CD4-positive, alpha-beta T cell treated with Interleukin-10 for 1 hour (primary cell): ENCODE measurements at regions not wholly inside any gene's neighbourhood (a gene's known extent, or its start where the extent isn't known, plus 50 kb on each side); places are given as distances from the start of the nearest gene placed in this dataset.
A peak's percentile ranks its signal among the peaks of the same experiment; 100 is the strongest.
"Not testable (repeated sequence)": the region's sequence is repeated elsewhere in the genome, so short reads cannot be mapped to it uniquely, and the experiment has no call there.

ENCODE experiments used
- DNase-seq: peaks from one replicate; pipeline ENCODE4 v3.0.0-alpha.2; 2020

DNA sequence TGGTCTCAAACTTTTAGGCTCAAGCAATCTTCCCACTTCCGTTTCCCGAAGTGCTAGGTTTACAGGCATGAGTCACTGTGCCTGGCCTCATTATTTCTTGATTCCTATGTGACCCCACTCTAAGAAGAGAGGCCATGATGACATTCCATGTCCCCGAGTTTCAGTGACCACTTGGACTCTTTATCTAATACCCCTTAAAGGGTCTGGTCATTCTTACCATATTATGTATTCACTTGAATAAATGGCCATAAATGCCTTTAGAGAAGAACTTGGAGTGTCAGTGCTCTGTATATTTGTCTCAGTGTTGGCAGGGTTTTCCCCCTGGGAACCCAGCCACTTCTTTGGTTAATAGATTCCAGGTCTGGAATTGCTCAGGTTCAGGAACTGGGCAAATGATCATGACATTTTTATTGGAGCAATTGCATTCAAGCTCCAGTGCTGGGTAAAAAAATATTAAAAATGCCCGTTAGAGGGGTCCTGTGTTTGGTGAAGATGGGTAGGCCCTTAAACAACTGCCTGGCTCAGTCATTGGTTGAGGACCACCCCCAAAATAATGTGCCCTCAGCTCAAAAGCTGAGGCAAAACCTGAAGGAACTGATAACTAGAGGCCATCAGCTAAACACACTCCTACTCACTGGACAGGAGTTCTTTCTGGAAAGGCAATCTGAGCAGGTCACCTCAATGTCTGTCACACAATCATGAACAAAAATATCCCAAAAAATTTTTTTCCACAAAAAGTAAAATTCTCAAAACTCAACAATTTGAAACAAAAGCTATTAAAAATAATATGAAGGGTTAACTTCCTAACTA lies 186.6 kb upstream of the ZNF608 start:
- no peak for DNase-seq

DNA sequence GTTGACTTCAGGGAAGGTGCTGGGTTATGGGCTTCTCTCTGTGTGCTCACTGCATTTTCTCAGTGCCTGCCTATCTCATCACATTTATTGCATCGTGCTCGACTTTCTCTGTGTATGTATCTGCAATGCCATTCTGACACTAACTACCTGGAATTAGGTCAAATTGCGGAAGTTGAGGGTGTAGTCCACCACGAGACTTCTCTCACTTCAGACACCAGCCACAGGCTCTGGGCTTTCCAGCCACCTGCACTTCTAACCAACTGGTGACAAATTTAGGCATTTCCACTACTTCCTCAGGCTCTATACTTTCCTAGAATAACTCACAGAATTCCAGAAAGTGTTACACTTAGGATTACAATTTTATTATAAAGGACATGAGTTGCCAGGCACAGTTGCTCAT lies 188.6 kb upstream of the ZNF608 start:
- DNase-seq, result peak; percentile 19

DNA sequence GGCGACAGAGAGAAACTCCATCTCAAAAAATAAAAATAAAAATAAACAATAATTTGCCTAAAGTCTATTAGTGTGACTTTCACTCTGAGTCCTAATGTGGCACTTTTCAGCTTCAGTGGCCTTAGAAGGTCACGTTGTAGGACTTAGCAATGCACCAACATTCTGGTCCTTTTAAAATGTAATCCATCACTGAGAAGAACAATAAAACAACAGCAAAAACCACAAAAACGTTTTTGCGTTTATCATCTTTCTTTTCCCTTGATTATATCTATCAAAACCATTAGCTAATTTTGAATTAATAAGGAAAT lies 190.1 kb upstream of the ZNF608 start:
- DNase-seq, result no peak

DNA sequence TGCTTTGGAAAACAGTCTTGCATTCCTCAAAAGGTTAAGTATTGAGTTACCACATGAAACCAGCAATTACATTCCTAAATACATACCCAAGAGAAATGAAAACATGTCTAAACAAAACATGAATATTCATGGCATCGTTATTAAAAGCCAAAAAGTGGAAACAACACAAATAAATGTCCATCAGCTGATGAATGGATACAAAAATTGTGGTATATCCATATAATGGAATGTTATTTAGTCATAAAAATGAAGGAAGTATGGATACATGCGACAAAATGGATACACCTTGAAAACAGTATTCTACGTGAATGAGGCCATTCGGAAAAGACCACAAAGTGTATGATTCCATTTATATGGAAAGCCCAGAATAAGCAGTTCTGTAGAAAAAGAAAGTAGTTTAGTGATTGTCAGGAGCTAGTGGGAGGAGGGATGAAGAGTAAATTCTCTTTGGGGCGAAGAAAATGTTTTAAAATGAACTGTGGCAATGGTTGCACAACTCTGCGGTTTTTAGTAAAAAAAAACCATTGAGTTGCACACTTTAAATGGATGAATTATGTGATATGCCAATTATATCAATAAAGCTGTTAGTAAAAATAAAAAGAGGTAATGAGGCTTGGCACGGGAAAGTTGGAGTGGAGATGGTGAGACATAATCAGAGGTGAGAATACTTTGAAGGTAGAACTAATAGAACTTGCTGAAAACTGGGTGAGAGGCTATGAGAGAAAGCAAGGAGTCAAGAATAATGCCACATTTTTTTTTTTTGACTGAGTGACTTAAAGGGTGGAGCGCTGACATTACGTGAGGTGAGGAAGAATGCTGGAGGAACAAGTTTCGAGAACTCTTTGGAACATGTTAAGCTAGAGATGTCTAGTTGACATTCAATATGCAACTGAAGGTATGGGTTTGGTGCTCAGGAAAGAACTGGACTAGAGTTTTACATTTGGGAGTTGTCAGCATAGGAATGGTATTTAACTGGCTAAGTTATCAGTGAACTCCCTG lies 194.9 kb upstream of the ZNF608 start:
- no peak for DNase-seq

DNA sequence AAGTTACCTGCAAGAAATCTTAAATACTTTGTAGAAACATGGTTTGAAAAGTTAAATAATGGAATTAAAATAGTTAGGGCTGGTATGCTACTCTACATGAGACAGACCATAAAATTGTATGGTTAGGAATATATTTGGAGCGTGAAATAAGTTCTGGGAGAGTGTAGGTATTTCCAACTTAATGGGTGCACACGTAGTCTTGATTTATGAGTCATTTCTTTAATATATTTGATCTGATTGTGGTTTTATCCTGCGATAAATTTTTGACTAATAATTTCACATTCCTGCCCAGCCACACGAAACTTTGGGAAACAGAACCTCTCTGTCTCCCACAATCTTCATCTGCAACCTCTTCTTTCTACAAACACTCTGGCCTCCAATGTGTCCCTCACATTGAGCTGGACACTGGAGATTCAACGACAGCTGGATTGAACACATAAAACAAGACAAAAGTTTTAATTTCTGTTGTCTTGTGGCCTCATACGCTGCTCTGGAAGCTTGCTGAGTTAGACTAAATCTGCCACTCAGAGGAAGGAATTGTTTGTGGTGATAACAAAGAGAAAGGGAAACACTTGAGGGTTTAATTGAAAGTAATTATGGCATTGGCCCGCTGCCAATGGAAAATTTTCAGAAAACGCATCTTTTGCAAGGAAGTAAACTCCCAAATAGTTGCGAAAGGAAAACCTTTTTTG lies 201.8 kb upstream of the ZNF608 start:
- no peak for DNase-seq

DNA sequence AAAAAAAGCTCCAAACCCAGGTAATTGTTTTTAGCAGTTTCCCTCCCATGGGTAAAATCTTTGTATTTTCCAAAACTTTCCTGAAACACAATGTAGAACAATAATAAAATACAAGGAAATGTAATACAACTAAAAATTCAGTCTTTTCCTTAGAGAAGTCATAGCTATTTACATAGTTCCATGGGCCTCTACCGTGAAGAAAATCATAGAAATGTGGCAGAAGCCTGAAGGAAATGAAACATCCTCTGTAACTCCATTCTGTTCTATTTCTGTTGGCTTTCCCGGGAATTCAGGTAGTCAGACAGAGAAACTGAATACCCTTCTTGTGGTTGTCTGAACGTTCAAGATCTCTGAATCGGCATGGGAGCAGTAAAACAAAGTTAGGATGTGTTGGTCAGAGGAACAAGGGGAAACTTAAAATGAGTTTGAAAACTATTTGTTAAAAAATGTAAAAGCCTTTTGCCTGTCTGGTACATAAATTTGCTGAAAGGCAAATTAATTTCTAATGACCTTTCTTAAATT lies 202.4 kb upstream of the ZNF608 start:
- DNase-seq, result no peak

DNA sequence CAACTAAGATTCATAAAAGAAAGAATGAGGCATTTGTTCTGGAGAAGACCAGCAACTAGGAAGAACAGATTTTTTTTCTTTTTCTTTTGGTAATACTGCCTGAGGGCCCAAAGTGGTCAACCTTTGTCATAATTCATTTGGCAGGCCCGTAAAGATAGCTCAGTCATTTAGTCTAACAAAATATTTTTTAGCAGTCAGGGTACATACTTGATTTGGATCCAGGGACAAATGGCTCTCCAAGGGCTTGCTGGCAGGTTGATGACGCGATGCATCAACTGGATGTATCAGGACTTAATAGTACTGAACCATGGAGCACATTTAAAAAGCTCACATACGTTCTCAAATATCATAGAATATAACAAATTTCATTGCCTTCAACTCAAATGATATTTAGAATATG lies 203.4 kb upstream of the ZNF608 start:
- no peak for DNase-seq

DNA sequence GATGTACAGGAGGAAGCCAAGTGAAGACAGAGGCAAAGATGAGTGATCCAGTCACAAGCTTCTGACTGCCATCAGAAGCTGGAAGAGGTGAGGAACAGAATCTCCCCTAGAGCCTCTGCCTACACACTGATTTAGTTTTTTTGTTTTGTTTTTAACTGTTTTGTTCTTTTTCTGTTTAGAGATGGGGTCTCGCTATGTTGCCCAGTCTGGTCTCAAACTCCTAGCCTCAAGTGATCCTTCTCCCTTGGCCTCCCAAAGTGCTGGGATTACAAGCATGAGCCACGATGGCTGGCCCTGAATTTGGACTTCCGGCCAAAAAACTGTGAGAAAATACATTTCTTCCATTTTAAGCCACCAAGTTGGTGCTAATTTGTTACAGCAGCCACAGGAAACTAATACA lies 204.7 kb upstream of the ZNF608 start:
- DNase-seq, result no peak

DNA sequence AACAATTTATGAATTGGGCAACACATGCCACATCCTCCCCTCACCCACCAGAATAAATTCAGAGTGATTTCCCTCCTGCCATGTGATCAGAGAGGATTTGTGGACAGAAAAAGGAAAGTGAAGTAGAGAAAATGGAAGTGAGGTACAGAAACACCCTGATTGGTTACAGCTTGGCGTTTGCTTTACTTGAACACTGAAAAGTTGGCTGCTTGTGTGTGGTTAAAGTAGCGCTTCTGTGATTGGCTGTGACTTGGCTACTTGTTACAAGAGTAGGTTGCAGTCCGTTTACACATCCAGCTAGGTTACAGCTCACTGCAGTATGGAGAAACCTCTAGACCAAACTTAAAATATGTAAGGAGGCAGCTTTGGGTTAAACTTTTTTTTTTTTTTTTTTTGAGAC lies 205.2 kb upstream of the ZNF608 start:
- DNase-seq, result no peak

DNA sequence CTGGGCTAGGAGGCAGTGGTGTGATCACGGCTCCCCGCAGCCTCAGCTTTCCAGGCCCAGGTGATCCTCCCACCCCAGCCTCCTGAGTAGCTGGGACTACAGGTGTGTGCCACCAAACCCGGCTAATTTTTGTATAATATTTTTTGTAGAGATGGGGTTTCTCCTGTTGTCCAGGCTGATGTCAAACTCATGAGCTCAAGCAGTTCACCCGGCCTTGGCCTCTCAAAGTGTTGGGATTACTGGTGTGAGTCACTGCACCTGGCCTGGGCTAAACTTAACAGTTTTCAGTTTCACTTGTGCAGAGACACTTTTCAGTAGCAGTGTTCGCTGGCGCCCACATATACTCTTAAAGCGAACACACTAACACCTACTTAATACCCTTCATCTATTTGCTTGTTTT lies 205.6 kb upstream of the ZNF608 start:
- DNase-seq, result no peak

DNA sequence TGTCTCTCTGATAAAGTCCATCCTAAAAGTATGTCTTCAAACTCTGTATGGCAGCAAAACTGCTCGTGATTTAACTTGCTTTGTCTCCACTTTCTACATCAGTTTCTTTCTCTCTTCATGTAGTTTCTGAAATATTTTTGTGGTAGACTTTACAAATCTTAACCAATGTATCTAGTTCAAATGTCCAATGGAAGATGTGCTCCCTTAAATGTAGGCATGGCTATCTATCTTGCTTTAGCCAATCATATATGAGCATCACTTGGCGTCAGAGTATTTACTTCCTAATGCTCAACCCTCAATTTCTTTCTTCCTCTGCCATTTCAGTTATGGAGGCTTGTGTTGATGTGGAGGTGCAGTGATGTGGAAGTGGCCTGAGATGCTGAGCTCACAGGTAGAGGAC lies 206.1 kb upstream of the ZNF608 start:
- no peak for DNase-seq

DNA sequence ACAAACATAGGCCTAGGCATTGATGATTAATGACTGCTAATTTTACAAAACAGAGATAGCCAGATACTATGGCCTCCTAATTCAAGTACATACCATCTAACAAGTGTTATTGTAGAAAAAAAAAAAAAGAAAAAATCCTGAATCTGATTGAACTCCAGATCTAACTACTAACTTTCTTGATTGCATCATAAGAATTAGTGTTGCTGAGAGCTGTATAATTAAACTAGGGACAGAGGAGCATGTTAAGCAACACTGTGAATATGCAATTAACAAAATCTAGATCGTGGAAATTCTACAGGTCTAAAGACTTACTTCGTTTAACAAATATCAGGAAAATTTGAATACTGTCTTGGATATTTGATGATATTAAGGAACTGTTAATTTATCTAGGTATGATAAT lies 208.3 kb upstream of the ZNF608 start:
- DNase-seq, result no peak

DNA sequence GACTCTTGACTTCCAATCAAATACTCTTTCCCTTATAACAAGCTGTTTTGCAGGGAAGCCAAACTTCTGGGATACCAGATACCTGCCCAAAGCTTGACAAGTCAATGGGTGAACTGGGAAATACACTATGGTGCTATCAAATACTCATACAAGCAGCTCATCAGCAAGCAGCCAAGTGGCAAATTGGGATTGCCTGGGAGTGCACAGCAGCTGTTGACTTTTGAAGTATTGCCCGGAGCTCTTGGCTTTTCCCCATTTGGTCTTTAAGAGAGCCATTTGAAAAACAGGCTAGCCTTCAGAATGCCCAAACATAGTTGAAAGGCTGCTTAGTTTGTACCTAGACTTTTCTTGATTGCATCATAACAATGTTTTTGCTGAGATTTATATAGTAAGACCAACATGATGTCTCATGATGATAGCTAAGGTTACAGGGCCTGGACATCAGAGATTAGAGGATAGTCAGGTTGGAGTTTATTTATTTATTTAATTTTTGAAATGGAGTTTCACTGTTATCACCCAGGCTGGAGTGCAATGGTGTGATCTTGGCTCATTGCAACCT lies 210.1 kb upstream of the ZNF608 start:
- DNase-seq, result no peak

DNA sequence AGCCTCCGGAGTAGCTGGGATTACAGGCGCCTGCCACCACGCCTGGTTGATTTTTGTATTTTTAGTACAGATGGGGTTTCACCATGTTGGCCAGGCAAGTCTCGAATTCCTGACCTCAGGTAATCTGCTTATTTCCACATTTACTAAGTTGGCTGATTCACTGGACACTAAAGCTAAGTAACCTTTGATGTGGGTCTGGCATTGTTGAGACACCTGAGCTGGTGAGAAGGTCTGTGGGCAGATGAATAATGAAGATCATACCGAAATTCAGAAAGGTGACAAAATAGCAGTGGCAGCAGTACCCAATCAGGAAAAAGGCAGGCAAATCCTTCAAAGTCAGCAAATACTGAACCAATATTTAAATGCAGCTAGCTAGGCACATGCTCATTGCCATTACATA lies 210.6 kb upstream of the ZNF608 start:
- DNase-seq, result no peak

DNA sequence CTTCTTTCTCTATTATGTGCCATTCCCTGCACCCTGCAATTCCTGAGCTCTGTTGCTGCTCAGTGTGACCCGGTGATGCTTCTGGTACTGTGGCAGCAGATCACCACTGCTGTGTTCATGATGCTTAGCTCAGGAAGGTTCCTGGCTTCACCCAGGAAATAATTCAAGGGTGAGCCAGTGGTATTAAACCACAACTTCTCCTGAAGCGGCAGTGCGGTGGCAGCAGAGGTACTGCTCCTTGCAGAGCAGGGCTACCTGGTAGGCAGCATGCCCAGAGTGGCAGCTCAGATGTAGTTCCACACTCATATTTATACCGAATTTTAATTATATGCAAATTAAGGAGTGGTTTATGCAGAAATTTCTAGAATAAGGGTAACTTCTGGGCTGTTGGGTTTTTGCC lies 213.8 kb upstream of the ZNF608 start:
- DNase-seq, result no peak

DNA sequence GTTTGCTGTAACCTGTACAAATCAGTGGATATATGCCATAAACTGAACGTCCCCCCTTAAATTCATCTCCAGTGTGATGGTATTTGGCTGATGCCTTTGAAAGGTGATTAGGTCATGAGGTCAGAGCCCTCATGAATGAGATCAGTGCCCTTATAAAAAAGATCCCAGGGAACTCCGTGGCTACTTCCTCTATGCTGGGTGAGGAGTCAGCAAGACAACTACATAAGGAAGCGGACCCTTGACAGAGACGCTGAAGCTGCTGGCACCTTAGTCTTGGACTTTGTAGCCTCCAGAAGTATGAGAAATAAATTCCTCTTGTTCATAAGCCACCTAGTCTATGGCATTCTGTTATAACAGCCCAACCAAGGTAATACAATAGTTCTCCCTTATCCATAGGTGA lies 215.1 kb upstream of the ZNF608 start:
- DNase-seq, result no peak

DNA sequence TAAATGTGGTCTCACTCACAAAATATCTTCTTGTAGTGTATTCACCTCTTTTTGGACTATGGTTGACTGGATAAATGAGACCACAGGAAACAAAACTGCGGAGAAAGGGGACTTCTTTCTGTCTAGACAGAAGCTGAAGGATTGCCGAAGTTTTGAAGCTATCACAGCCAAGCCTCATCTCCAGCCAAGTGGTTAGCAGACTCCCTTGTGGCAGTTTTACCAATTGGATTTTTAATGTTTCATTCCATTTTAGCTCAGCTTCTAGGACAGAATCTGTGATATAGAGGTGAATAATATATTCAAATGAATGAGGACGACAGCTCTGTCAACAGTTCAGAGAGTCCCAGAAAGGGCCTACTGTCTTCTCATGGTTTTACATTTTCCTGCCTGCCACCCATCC lies 215.7 kb upstream of the ZNF608 start:
- DNase-seq, result no peak

DNA sequence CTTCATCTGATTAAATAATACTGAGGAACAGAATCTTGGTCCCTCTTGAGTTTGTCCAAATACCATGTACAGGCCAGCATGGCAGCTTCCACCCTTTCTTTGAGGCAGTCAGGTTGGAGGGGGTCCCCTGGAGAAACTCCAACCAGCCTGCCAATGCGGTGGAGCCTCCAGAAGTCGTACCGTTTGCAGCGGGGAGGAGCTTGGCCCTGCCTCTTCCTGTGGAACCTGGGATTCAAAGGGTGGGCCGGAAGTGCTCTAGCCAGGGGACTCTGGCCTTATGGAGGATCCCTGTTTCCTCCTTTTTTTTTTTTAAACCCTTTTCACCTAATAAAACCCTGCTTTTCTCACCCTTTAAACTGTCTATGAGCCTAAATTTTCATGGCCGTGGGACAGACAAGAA lies 216.3 kb upstream of the ZNF608 start:
- DNase-seq, result no peak

DNA sequence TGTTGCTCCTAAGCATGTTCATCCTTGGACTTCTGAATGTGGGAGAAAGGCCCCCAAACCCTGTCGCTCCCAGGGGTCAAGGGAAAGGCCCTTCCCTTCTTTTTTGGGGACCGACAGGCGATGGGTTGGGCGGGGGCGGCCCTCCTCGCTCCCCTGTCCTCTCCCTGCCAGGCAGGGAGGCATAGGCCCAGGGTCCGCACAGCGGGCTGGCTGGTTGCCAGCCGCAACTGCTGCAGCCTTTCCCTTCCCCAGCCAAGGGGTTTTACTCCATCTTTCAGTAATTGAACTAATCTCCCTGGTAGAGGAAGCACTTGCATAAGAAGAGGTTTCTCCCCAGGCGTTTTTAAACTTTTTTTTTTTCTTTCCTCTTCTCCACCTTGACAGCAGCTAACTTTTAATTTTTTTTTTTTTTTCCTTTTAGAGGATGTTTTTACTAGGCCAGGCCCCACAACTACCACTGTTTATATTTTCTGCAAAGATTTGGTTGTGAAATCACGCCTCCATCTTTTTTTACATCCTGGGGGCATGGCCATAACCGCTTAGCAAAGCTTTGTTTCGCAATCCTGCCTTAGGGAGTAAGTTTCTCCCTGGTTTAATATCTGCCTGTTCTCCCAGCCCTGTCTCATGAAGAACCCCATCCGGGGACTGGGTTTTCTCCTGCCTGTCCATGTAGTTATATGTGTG lies 216.9 kb upstream of the ZNF608 start:
- no peak for DNase-seq

DNA sequence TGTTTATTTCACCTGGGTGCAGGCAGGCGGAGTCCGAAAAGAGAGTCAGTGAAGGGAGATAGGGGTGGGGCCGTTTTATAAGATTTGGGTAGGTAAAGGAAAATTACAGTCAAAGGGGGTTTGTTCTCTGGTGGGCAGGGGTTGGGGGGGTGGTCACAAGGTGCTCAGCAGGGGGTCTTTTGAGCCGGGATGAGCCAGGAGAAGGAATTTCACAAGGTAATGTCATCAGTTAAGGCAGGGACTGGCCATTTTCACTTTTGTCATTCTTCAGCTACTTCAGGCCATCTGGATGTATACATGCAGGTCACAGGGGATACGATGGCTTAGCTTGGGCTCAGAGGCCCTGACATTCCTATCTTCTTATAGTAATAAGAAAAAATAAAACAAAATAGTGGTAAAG lies 220.3 kb upstream of the ZNF608 start:
- not testable (repeated sequence) for DNase-seq

DNA sequence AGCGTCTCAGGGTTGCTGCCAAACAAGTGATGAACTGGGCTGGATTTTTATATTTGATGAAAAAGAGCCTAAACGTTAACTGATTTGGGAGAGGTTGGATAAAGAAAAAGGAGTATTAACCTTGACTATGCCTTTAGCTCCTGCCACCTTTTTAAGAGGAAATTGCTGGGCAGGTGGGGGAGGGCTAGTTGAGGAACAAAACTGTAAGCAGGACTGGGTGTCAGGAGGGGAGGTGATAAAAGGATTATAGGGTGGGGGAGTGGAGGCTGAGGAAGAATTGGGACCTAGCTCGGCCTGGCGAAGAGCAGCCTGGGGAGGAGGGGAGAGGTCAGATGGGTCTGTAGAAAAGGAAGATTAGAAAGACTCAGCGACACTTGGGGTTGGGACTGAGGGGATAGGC lies 223.9 kb upstream of the ZNF608 start:
- DNase-seq, result not testable (repeated sequence)

DNA sequence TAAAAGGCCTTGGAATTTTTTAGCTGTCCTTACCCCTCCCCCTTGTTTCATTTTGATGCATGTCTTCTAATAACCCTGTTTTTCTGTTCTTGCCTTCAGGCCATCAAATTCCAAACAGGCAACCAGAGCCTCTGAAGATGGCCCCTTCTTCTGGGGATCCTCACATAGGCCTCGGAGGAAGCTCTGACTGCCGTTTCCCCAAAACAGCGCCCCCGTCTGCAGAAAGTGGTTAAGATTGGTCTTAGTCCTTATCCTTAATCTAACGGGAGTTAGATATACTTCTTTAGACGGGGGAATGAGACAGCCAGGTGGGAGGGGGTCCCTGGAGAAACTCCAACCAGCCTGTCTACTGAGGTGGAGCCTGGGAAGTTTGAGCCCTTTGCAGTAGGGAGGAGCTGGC lies 226.3 kb upstream of the ZNF608 start:
- DNase-seq, result no peak

DNA sequence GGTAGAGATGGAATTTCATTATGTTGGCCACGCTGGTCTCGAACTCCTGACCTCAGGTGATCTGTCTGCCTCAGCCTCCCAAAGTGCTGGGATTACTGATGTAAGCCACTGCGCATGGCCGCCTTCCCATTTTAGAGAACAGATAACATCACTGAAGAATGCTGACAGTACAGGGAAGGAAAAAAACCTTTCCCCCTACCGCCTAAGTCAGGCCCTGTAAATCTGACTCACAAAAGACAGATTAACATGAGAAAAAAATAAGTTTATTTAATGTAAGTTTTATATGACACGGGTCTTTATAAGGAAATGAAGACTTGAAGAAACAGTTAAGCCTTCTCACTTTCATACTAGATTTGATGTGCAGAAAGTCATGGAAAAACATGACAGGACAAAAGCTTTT lies 227.2 kb upstream of the ZNF608 start:
- DNase-seq, result no peak
